Right cardiac atrium (tissue), 5 donors: ENCODE measurements at regions not wholly inside any gene's neighbourhood (a gene's known extent, or its start where the extent isn't known, plus 50 kb on each side); places are given as distances from the start of the nearest gene placed in this dataset.

Experiments
- ATAC-seq, 2 donors: fragments of 200-7000 bp; cut with Tn5 transposase; one replicate each; pipeline versions ENCODE4 v1.8.0 to v1.9.1; 2020; ENCODE audit warnings: moderate library complexity in 2 of 2, mild to moderate bottlenecking in 1 of 2
- DNase-seq, 3 donors: peaks; one replicate each; pipeline ENCODE4 v3.0.0-alpha.2; 2020
- H3K27ac ChIP-seq: one replicate; pipeline ENCODE4 v1.5.1; 2013; ENCODE audit warnings: mild to moderate bottlenecking, low read length, control low read depth, moderate library complexity
- H3K27me3 ChIP-seq: one replicate; pipeline ENCODE4 v1.6.1; 2013; ENCODE audit not compliant: control insufficient read depth, insufficient read depth
- H3K4me1 ChIP-seq: one replicate; pipeline ENCODE4 v1.6.1; 2013; ENCODE audit warnings: low read length; ENCODE audit not compliant: control insufficient read depth, insufficient read depth
- H3K4me3 ChIP-seq: one replicate; pipeline ENCODE4 v1.5.1; 2013; ENCODE audit warnings: low read length, control low read depth
- H3K9me3 ChIP-seq: one replicate; pipeline ENCODE4 v1.6.1; 2013; ENCODE audit warnings: low read length; ENCODE audit not compliant: control insufficient read depth
- WGBS: extraction: QIAGEN DNeasy Blood & Tissue Kit; methylation state at CpG from one replicate; pipeline ENCODE4 v1.1.7; 2013; 5-methylcytosine and 5-hydroxymethylcytosine counted together
- intact Hi-C, 4 donors: fragments of 100-400 bp; cut with DNase I; formaldehyde crosslinking; loops; one replicate each; pipeline versions ENCODE4 v1.11.0 to v1.14.0; 2022 to 2023
- donor health status: healthy with polysubstance abuse.
- donor health status: DM: no; HTN: yes; CAD: no.
- donor health status: DM: no; HTN: no; CAD: no.
- donor health status: DM: no; HTN: yes; CAD: no; lungs with severe emphysema.
- donor health status: DM: yes; HTN: yes; CAD: no.

GRCh38 chr2:217064234-217065011 lies 204.6 kb upstream of the TNP1 start:
- H3K27ac ChIP-seq = peak overlapping the region; percentile 15
- H3K9me3 ChIP-seq = no peaks in the 10 kb centered on the region
- no peaks in the 10 kb centered on the region for H3K27me3 ChIP-seq
- peaks cover 8% of the 10 kb centered on the region for H3K4me1 ChIP-seq
- peak overlapping the region; percentile 37 for H3K4me3 ChIP-seq
- ATAC-seq (peak; percentile 56 to 84), DNase-seq (peak in 2 of 3 donors; percentile 29 to 55)
- intact Hi-C loops = no loop called here
- WGBS = 32% methylated on average over 16 of the region's 16 CpGs

- H3K9me3 ChIP-seq = no peaks in the 10 kb centered on the region
- peaks cover 10% of the 10 kb centered on the region for H3K4me1 ChIP-seq
- DNase-seq (no peak), ATAC-seq (no peak)
- intact Hi-C loops = no loop called here
- H3K4me3 ChIP-seq = no peak overlapping the region
- no peak overlapping the region for H3K27ac ChIP-seq
- WGBS = 81% methylated on average over 5 of the region's 5 CpGs
- H3K27me3 ChIP-seq = no peaks in the 10 kb centered on the region
Measured at GRCh38 chr2:217063238-217063755, 203.4 kb upstream of the TNP1 start.

- no peaks in the 10 kb centered on the region for H3K27me3 ChIP-seq
- H3K9me3 ChIP-seq = no peaks in the 10 kb centered on the region
- H3K4me3 ChIP-seq = no peak overlapping the region
- H3K4me1 ChIP-seq = peaks cover 10% of the 10 kb centered on the region
- DNase-seq = no peak
- H3K27ac ChIP-seq = no peak overlapping the region
- intact Hi-C loops = no loop called here
- ATAC-seq = no peak
- 71% methylated on average over 6 of the region's 6 CpGs for WGBS
Measured at GRCh38 chr2:217062768-217063167, 202.9 kb upstream of the TNP1 start.

- 96% methylated on average over 7 of the region's 7 CpGs for WGBS
- no peak for DNase-seq
- no peaks in the 10 kb centered on the region for H3K9me3 ChIP-seq
- H3K4me1 ChIP-seq = peaks cover 10% of the 10 kb centered on the region
- no peak for ATAC-seq
- intact Hi-C loops = no loop called here
- no peaks in the 10 kb centered on the region for H3K27me3 ChIP-seq
- H3K4me3 ChIP-seq = no peak overlapping the region
- no peak overlapping the region for H3K27ac ChIP-seq
Measured at GRCh38 chr2:217061916-217062505, 202.1 kb upstream of the TNP1 start.

GRCh38 chr2:217060951-217061547 lies 201.2 kb upstream of the TNP1 start:
- Histone ChIP-seq H3K4me1 (peaks cover 10% of the 10 kb centered on the region), H3K27ac (no peak overlapping the region), H3K9me3 (no peaks in the 10 kb centered on the region), H3K27me3 (no peaks in the 10 kb centered on the region), H3K4me3 (no peak overlapping the region)
- DNase-seq (no peak), ATAC-seq (no peak)
- WGBS = 85% methylated on average over 3 of the region's 3 CpGs
- intact Hi-C loops = no loop called here

- no peak overlapping the region for H3K4me3 ChIP-seq
- H3K27ac ChIP-seq = no peak overlapping the region
- H3K27me3 ChIP-seq = no peaks in the 10 kb centered on the region
- no peak for DNase-seq
- H3K9me3 ChIP-seq = no peaks in the 10 kb centered on the region
- 91% methylated on average over 2 of the region's 2 CpGs for WGBS
- intact Hi-C loops = no loop called here
- no peak for ATAC-seq
- H3K4me1 ChIP-seq = peaks cover 8% of the 10 kb centered on the region
Measured at GRCh38 chr2:217060516-217060915, 200.7 kb upstream of the TNP1 start.

- H3K4me1 ChIP-seq = peaks cover 9% of the 10 kb centered on the region
- H3K27me3 ChIP-seq = no peaks in the 10 kb centered on the region
- H3K27ac ChIP-seq = no peak overlapping the region
- no peak overlapping the region for H3K4me3 ChIP-seq
- DNase-seq (no peak), ATAC-seq (peak; percentile 29 to 39)
- intact Hi-C loops = no loop called here
- H3K9me3 ChIP-seq = no peaks in the 10 kb centered on the region
- 94% methylated on average over 4 of the region's 4 CpGs for WGBS
Measured at GRCh38 chr2:217058791-217059755, 199.2 kb upstream of the TNP1 start.

- H3K4me3 ChIP-seq = no peak overlapping the region
- no peaks in the 10 kb centered on the region for H3K9me3 ChIP-seq
- ATAC-seq = no peak
- intact Hi-C loops = no loop called here
- H3K27me3 ChIP-seq = no peaks in the 10 kb centered on the region
- no peak for DNase-seq
- WGBS = 77% methylated on average over 3 of the region's 3 CpGs
- peaks cover 14% of the 10 kb centered on the region for H3K4me1 ChIP-seq
- no peak overlapping the region for H3K27ac ChIP-seq
Measured at GRCh38 chr2:217057773-217058172, 197.9 kb upstream of the TNP1 start.

GRCh38 chr2:217055624-217056023 lies 195.8 kb upstream of the TNP1 start:
- WGBS = 79% methylated on average over 1 of the region's 1 CpG
- Histone ChIP-seq H3K4me3 (no peak overlapping the region), H3K4me1 (peaks cover 15% of the 10 kb centered on the region), H3K9me3 (no peaks in the 10 kb centered on the region), H3K27me3 (no peaks in the 10 kb centered on the region), H3K27ac (no peak overlapping the region)
- intact Hi-C loops = no loop called here
- DNase-seq (no peak), ATAC-seq (no peak)

GRCh38 chr2:217054791-217055190 lies 194.9 kb upstream of the TNP1 start:
- Histone ChIP-seq H3K4me1 (peaks cover 15% of the 10 kb centered on the region), H3K27ac (peak overlapping the region; percentile 73), H3K9me3 (no peaks in the 10 kb centered on the region), H3K4me3 (no peak overlapping the region), H3K27me3 (no peaks in the 10 kb centered on the region)
- WGBS = 40% methylated on average over 4 of the region's 4 CpGs
- ATAC-seq = peak; percentile 65 to 87
- peak in 2 of 3 donors; percentile 64 to 72 for DNase-seq
- intact Hi-C loops = no loop called here
